ENCODE measurements at regions not wholly inside any gene's neighbourhood (a gene's known extent, or its start where the extent isn't known, plus 50 kb on each side); places are given as distances from the start of the nearest gene placed in this dataset.

GRCh38 chr15:94743668-94744067, 512.3 kb downstream of the MCTP2 start:
- no peak overlapping the region for H3K9ac ChIP-seq (ENCODE audit: low read depth in 1 of 2, low read length in 2 of 2)
- no peaks in the 10 kb centered on the region for H3K9me3 ChIP-seq (ENCODE audit: control insufficient read depth in 1 of 2, low read length in 2 of 2)
- no peaks in the 10 kb centered on the region for H3K27me3 ChIP-seq (ENCODE audit: control insufficient read depth in 1 of 2, insufficient read depth in 2 of 2, low read length in 2 of 2)
- no peaks in the 10 kb centered on the region for H3K36me3 ChIP-seq (ENCODE audit: control insufficient read depth in 1 of 2, insufficient read depth in 2 of 2, low read length in 2 of 2)
- H3K4me1 ChIP-seq (ENCODE audit: control insufficient read depth in 1 of 2, insufficient read depth in 2 of 2, low read length in 2 of 2) = no peaks in the 10 kb centered on the region
- no peak overlapping the region for H3K27ac ChIP-seq (ENCODE audit: low read depth, low read length)
- no peak overlapping the region for H3K4me3 ChIP-seq (ENCODE audit: low read depth in 1 of 2, low read length in 2 of 2)

- Histone ChIP-seq H3K4me1 (ENCODE audit: control insufficient read depth in 1 of 2, insufficient read depth in 2 of 2, low read length in 2 of 2) (no peaks in the 10 kb centered on the region), H3K4me3 (ENCODE audit: low read depth in 1 of 2, low read length in 2 of 2) (no peak overlapping the region), H3K36me3 (ENCODE audit: control insufficient read depth in 1 of 2, insufficient read depth in 2 of 2, low read length in 2 of 2) (no peaks in the 10 kb centered on the region), H3K9ac (ENCODE audit: low read depth in 1 of 2, low read length in 2 of 2) (no peak overlapping the region), H3K27me3 (ENCODE audit: control insufficient read depth in 1 of 2, insufficient read depth in 2 of 2, low read length in 2 of 2) (no peaks in the 10 kb centered on the region), H3K9me3 (ENCODE audit: control insufficient read depth in 1 of 2, low read length in 2 of 2) (no peaks in the 10 kb centered on the region), H3K27ac (ENCODE audit: low read depth, low read length) (no peak overlapping the region)
Measured at GRCh38 chr15:94744080-94744793, 512.9 kb downstream of the MCTP2 start.

- H3K36me3 ChIP-seq (ENCODE audit: control insufficient read depth in 1 of 2, insufficient read depth in 2 of 2, low read length in 2 of 2) = no peaks in the 10 kb centered on the region
- no peaks in the 10 kb centered on the region for H3K9me3 ChIP-seq (ENCODE audit: control insufficient read depth in 1 of 2, low read length in 2 of 2)
- H3K4me3 ChIP-seq (ENCODE audit: low read depth in 1 of 2, low read length in 2 of 2) = no peak overlapping the region
- no peak overlapping the region for H3K27ac ChIP-seq (ENCODE audit: low read depth, low read length)
- no peaks in the 10 kb centered on the region for H3K27me3 ChIP-seq (ENCODE audit: control insufficient read depth in 1 of 2, insufficient read depth in 2 of 2, low read length in 2 of 2)
- no peak overlapping the region for H3K9ac ChIP-seq (ENCODE audit: low read depth in 1 of 2, low read length in 2 of 2)
- H3K4me1 ChIP-seq (ENCODE audit: control insufficient read depth in 1 of 2, insufficient read depth in 2 of 2, low read length in 2 of 2) = no peaks in the 10 kb centered on the region
Measured at GRCh38 chr15:94745371-94745770, 514.0 kb downstream of the MCTP2 start.

DNA sequence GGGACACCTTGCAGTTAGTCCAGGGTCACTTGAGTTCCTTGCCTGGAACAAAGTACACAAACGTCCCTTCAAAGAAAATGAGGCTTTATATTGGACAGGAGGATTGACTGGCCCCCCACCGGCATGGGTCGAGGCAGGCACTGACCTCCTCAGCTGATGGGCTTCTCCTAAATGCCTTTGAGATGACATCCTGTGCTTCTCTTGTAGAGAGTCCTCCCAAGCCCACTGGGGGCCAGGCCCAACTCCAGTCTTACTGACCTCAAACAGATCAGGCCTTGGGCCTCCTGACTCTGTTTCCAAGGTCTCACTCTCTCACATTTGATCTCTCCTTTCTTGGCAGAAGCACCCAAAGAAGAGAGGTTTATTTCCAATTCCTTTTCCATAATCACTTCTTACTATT, 516.1 kb downstream of the MCTP2 start:
- Histone ChIP-seq H3K9ac (ENCODE audit: low read depth in 1 of 2, low read length in 2 of 2) (no peak overlapping the region), H3K4me3 (ENCODE audit: low read depth in 1 of 2, low read length in 2 of 2) (no peak overlapping the region), H3K9me3 (ENCODE audit: control insufficient read depth in 1 of 2, low read length in 2 of 2) (no peaks in the 10 kb centered on the region), H3K4me1 (ENCODE audit: control insufficient read depth in 1 of 2, insufficient read depth in 2 of 2, low read length in 2 of 2) (no peaks in the 10 kb centered on the region), H3K27me3 (ENCODE audit: control insufficient read depth in 1 of 2, insufficient read depth in 2 of 2, low read length in 2 of 2) (no peaks in the 10 kb centered on the region), H3K36me3 (ENCODE audit: control insufficient read depth in 1 of 2, insufficient read depth in 2 of 2, low read length in 2 of 2) (no peaks in the 10 kb centered on the region), H3K27ac (ENCODE audit: low read depth, low read length) (no peak overlapping the region)

DNA sequence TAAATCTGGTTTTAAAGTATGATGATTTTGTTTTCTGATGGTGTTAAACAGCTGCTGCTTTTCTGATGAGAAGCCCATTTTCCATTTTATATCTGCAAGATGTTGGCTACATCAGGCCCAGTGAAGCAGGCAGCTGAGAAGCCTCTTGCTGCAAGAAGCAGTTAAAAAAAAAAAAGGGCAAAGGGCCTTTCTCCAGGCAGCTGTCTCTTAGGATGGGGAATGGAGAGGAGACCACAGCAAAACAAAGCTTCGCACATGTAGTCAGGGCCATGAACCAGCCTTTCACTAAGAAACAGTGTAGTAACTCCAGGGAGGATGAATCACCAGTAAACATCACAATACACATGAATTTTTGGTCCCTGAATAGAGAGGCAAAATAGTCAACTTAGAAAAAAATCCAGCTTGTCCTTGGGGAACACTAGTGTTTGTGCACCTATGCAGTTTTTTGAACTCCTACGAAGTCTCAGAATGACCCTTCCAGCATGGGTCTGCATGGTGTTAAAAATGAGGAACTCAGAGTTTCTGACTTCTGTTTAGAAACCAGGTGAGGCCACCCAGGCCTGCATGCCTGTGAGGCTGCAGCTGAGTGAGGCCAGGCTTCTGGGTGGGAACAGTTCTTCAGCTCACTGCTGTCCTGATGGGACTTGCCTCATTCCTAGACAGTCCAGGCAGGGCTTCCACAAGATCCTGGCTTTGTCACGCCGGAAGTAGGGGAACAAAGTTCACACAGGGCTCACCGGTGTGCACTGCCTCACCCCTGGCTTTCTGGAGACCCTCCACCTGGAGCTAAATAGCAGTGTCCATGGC, 518.7 kb downstream of the MCTP2 start:
- no peaks in the 10 kb centered on the region for H3K4me1 ChIP-seq (ENCODE audit: control insufficient read depth in 1 of 2, insufficient read depth in 2 of 2, low read length in 2 of 2)

GRCh38 chr15:94760348-94760747, 529.0 kb downstream of the MCTP2 start:
- Histone ChIP-seq H3K9me3 (ENCODE audit: control insufficient read depth in 1 of 2, low read length in 2 of 2) (no peaks in the 10 kb centered on the region), H3K27ac (ENCODE audit: low read depth, low read length) (no peak overlapping the region), H3K36me3 (ENCODE audit: control insufficient read depth in 1 of 2, insufficient read depth in 2 of 2, low read length in 2 of 2) (no peaks in the 10 kb centered on the region), H3K4me3 (ENCODE audit: low read depth in 1 of 2, low read length in 2 of 2) (no peak overlapping the region), H3K4me1 (ENCODE audit: control insufficient read depth in 1 of 2, insufficient read depth in 2 of 2, low read length in 2 of 2) (no peaks in the 10 kb centered on the region), H3K27me3 (ENCODE audit: control insufficient read depth in 1 of 2, insufficient read depth in 2 of 2, low read length in 2 of 2) (peaks cover 0 to 2% of the 10 kb centered on the region in 2 donors), H3K9ac (ENCODE audit: low read depth in 1 of 2, low read length in 2 of 2) (no peak overlapping the region)

More for the DNA sequence above, 518.7 kb downstream of the MCTP2 start:
- no peaks in the 10 kb centered on the region for H3K36me3 ChIP-seq (ENCODE audit: control insufficient read depth in 1 of 2, insufficient read depth in 2 of 2, low read length in 2 of 2)
- no peak overlapping the region for H3K9ac ChIP-seq (ENCODE audit: low read depth in 1 of 2, low read length in 2 of 2)
- H3K4me3 ChIP-seq (ENCODE audit: low read depth in 1 of 2, low read length in 2 of 2) = no peak overlapping the region
- H3K9me3 ChIP-seq (ENCODE audit: control insufficient read depth in 1 of 2, low read length in 2 of 2) = no peaks in the 10 kb centered on the region
- no peaks in the 10 kb centered on the region for H3K27me3 ChIP-seq (ENCODE audit: control insufficient read depth in 1 of 2, insufficient read depth in 2 of 2, low read length in 2 of 2)
- no peak overlapping the region for H3K27ac ChIP-seq (ENCODE audit: low read depth, low read length)

DNA sequence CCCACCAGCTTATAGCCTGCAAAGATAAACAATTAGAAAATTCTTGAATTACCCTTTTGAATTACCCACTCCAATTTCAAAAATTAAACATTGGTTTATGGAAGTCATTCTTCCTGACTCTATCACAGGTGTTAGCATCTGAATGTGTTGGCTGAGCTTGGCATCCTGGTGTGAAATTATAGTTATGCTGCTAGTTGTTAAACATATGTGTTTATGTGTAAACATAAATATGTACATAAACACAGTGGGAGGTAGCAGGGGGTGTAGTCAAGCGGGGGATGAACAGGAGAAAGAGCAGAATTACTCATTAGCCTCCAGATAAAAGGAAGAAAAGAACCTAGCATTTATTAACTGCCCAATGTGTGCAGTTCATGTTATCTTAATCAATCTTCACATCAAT, 530.2 kb downstream of the MCTP2 start:
- H3K27ac ChIP-seq (ENCODE audit: low read depth, low read length) = no peak overlapping the region
- peaks cover 0 to 2% of the 10 kb centered on the region in 2 donors for H3K27me3 ChIP-seq (ENCODE audit: control insufficient read depth in 1 of 2, insufficient read depth in 2 of 2, low read length in 2 of 2)
- no peaks in the 10 kb centered on the region for H3K9me3 ChIP-seq (ENCODE audit: control insufficient read depth in 1 of 2, low read length in 2 of 2)
- no peaks in the 10 kb centered on the region for H3K36me3 ChIP-seq (ENCODE audit: control insufficient read depth in 1 of 2, insufficient read depth in 2 of 2, low read length in 2 of 2)
- no peak overlapping the region for H3K4me3 ChIP-seq (ENCODE audit: low read depth in 1 of 2, low read length in 2 of 2)
- H3K4me1 ChIP-seq (ENCODE audit: control insufficient read depth in 1 of 2, insufficient read depth in 2 of 2, low read length in 2 of 2) = no peaks in the 10 kb centered on the region
- no peak overlapping the region for H3K9ac ChIP-seq (ENCODE audit: low read depth in 1 of 2, low read length in 2 of 2)

- H3K9ac ChIP-seq (ENCODE audit: low read depth in 1 of 2, low read length in 2 of 2) = no peak overlapping the region
- H3K9me3 ChIP-seq (ENCODE audit: control insufficient read depth in 1 of 2, low read length in 2 of 2) = no peaks in the 10 kb centered on the region
- H3K27ac ChIP-seq (ENCODE audit: low read depth, low read length) = no peak overlapping the region
- no peaks in the 10 kb centered on the region for H3K4me1 ChIP-seq (ENCODE audit: control insufficient read depth in 1 of 2, insufficient read depth in 2 of 2, low read length in 2 of 2)
- no peaks in the 10 kb centered on the region for H3K27me3 ChIP-seq (ENCODE audit: control insufficient read depth in 1 of 2, insufficient read depth in 2 of 2, low read length in 2 of 2)
- H3K4me3 ChIP-seq (ENCODE audit: low read depth in 1 of 2, low read length in 2 of 2) = no peak overlapping the region
- H3K36me3 ChIP-seq (ENCODE audit: control insufficient read depth in 1 of 2, insufficient read depth in 2 of 2, low read length in 2 of 2) = no peaks in the 10 kb centered on the region
Measured at GRCh38 chr15:94769089-94769488, 537.7 kb downstream of the MCTP2 start.

- Histone ChIP-seq H3K4me3 (ENCODE audit: low read depth in 1 of 2, low read length in 2 of 2) (no peak overlapping the region), H3K9ac (ENCODE audit: low read depth in 1 of 2, low read length in 2 of 2) (no peak overlapping the region)
Measured at GRCh38 chr15:94770199-94770598, 538.8 kb downstream of the MCTP2 start.

GRCh38 chr15:94777037-94777436, 545.7 kb downstream of the MCTP2 start:
- no peaks in the 10 kb centered on the region for H3K36me3 ChIP-seq (ENCODE audit: control insufficient read depth in 1 of 2, insufficient read depth in 2 of 2, low read length in 2 of 2)
- no peak overlapping the region for H3K27ac ChIP-seq (ENCODE audit: low read depth, low read length)
- H3K4me1 ChIP-seq (ENCODE audit: control insufficient read depth in 1 of 2, insufficient read depth in 2 of 2, low read length in 2 of 2) = no peaks in the 10 kb centered on the region
- H3K9ac ChIP-seq (ENCODE audit: low read depth in 1 of 2, low read length in 2 of 2) = no peak overlapping the region
- no peaks in the 10 kb centered on the region for H3K9me3 ChIP-seq (ENCODE audit: control insufficient read depth in 1 of 2, low read length in 2 of 2)
- no peaks in the 10 kb centered on the region for H3K27me3 ChIP-seq (ENCODE audit: control insufficient read depth in 1 of 2, insufficient read depth in 2 of 2, low read length in 2 of 2)
- no peak overlapping the region for H3K4me3 ChIP-seq (ENCODE audit: low read depth in 1 of 2, low read length in 2 of 2)

More at GRCh38 chr15:94770199-94770598, 538.8 kb downstream of the MCTP2 start:
- no peaks in the 10 kb centered on the region for H3K9me3 ChIP-seq (ENCODE audit: control insufficient read depth in 1 of 2, low read length in 2 of 2)
- no peak overlapping the region for H3K27ac ChIP-seq (ENCODE audit: low read depth, low read length)
- no peaks in the 10 kb centered on the region for H3K27me3 ChIP-seq (ENCODE audit: control insufficient read depth in 1 of 2, insufficient read depth in 2 of 2, low read length in 2 of 2)
- H3K4me1 ChIP-seq (ENCODE audit: control insufficient read depth in 1 of 2, insufficient read depth in 2 of 2, low read length in 2 of 2) = no peaks in the 10 kb centered on the region
- no peaks in the 10 kb centered on the region for H3K36me3 ChIP-seq (ENCODE audit: control insufficient read depth in 1 of 2, insufficient read depth in 2 of 2, low read length in 2 of 2)

All from duodenal mucosa (tissue), 2 donors.